Peyer's patch (tissue), 4 donors: ENCODE measurements at regions not wholly inside any gene's neighbourhood (a gene's known extent, or its start where the extent isn't known, plus 50 kb on each side); places are given as distances from the start of the nearest gene placed in this dataset.

ENCODE experiments used
- POLR2A ChIP-seq, 2 donors: fragments of 450-650 bp; IDR thresholded peaks; one replicate each; pipeline ENCODE4 v1.5.1; 2017; ENCODE audit warnings: antibody characterized with exemption in 2 of 2, mild to moderate bottlenecking in 2 of 2, moderate library complexity in 2 of 2
- TF ChIP-seq, protein P1 (sequence below), 6 experiments: fragments of 450-650 bp in 4 of 6; fragments of 200-600 bp in 2 of 6; sonication (generic) in 1 of 6; IDR thresholded peaks; one replicate each; pipeline ENCODE4 v1.5.1; 2017 to 2019; ENCODE audit warnings: antibody characterized with exemption in 6 of 6, mild to moderate bottlenecking in 3 of 6, moderate library complexity in 1 of 6

DNA sequence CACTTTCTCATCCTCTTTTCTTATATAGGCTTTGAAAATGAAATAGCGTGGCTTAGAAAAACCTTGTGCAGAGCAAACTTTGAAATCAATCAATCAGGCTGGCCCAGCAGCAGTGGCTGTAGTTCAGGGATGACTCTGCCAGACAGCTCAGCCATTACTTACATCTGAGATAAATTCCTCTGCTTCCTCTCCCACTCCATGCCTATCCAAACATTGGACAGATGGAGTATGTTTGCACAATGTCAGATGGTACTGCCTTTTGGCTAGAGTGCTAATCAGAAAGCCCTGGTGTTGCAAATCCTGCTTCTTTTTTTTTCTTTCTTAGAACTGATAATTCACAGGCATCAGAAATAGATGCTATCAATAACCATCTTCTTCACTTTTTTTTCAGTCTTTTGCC lies 1065.1 kb downstream of the AGBL1 start:
- TF ChIP-seq, protein P1, sequence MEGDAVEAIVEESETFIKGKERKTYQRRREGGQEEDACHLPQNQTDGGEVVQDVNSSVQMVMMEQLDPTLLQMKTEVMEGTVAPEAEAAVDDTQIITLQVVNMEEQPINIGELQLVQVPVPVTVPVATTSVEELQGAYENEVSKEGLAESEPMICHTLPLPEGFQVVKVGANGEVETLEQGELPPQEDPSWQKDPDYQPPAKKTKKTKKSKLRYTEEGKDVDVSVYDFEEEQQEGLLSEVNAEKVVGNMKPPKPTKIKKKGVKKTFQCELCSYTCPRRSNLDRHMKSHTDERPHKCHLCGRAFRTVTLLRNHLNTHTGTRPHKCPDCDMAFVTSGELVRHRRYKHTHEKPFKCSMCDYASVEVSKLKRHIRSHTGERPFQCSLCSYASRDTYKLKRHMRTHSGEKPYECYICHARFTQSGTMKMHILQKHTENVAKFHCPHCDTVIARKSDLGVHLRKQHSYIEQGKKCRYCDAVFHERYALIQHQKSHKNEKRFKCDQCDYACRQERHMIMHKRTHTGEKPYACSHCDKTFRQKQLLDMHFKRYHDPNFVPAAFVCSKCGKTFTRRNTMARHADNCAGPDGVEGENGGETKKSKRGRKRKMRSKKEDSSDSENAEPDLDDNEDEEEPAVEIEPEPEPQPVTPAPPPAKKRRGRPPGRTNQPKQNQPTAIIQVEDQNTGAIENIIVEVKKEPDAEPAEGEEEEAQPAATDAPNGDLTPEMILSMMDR (IDR thresholded peaks at IDR 0.05): no peak
- no peak for TF ChIP-seq POLR2A (IDR thresholded peaks at IDR 0.05)
